Mesothelial cell of epicardium (in vitro differentiated cells): ENCODE measurements at regions not wholly inside any gene's neighbourhood (a gene's known extent, or its start where the extent isn't known, plus 50 kb on each side); places are given as distances from the start of the nearest gene placed in this dataset.

Experiments used
- DNase-seq, 2 experiments: peaks; one replicate each; pipeline ENCODE4 v3.0.0; 2021; ENCODE audit warnings: low spot score in 2 of 2; ENCODE audit not compliant: unreplicated experiment in 2 of 2
- H3K27ac Mint-ChIP-seq: 2 replicates; pipeline ENCODE4 v1.8.0; 2021; ENCODE audit warnings: mixed read lengths
- H3K27me3 Mint-ChIP-seq: 2 replicates; pipeline ENCODE4 v1.8.0; 2021; ENCODE audit warnings: low read depth, mixed read lengths
- H3K36me3 Mint-ChIP-seq: 2 replicates; pipeline ENCODE4 v1.8.0; 2021; ENCODE audit warnings: mixed read lengths
- H3K4me1 Mint-ChIP-seq: 2 replicates; pipeline ENCODE4 v1.8.0; 2021; ENCODE audit warnings: mixed read lengths
- H3K4me3 Mint-ChIP-seq: 2 replicates; pipeline ENCODE4 v1.8.0; 2021; ENCODE audit warnings: mild to moderate bottlenecking, moderate library complexity, mixed read lengths
- H3K9me3 Mint-ChIP-seq: 2 replicates; pipeline ENCODE4 v1.8.0; 2021; ENCODE audit warnings: mixed read lengths
- TF ChIP-seq, protein P1 (sequence below): fragments of 200-600 bp; sonication (generic); IDR thresholded peaks from one replicate; pipeline ENCODE4 v1.5.0; 2021; ENCODE audit warnings: antibody characterized with exemption; ENCODE audit not compliant: unreplicated experiment

DNA sequence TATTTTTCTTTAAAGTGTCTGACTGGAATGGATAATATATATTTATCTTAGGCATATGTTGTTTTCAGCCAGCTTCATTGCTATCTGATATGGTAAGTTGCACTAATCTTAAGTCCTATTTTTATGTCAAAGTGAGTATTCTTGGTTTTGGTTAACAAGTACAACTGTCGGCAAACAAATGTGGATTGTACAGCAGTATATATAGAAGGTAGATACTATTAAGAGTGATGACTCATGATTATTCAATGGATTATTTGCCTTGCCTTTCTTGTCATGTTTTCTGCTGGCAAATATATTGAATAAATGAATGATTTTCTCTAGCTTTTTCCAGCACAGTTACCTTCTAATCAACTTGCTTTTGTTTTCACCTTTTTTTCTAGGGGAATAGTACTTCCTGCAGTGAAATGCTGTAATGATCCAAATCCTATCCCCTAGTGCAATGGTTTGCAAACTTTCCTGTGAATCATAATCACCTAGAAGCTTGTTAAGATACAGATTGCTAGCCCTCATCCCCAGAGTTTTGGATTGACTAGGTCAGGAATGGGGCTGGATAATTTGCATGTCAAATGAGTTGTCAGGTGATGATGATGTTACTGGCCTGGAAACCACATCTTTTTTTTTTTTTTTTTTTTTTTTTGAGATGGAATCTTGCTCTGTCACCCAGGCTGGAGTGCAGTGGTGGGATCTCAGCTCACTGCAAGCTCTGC lies 60.8 kb upstream of the ARRDC3 start:
- Mint-ChIP-seq H3K36me3 (peaks cover 3% of the 10 kb centered on the region), H3K4me1 (no peaks in the 10 kb centered on the region), H3K4me3 (no peak overlapping the region), H3K27me3 (no peaks in the 10 kb centered on the region), H3K9me3 (peaks cover 4% of the 10 kb centered on the region), H3K27ac (no peak overlapping the region)
- TF ChIP-seq, protein P1, sequence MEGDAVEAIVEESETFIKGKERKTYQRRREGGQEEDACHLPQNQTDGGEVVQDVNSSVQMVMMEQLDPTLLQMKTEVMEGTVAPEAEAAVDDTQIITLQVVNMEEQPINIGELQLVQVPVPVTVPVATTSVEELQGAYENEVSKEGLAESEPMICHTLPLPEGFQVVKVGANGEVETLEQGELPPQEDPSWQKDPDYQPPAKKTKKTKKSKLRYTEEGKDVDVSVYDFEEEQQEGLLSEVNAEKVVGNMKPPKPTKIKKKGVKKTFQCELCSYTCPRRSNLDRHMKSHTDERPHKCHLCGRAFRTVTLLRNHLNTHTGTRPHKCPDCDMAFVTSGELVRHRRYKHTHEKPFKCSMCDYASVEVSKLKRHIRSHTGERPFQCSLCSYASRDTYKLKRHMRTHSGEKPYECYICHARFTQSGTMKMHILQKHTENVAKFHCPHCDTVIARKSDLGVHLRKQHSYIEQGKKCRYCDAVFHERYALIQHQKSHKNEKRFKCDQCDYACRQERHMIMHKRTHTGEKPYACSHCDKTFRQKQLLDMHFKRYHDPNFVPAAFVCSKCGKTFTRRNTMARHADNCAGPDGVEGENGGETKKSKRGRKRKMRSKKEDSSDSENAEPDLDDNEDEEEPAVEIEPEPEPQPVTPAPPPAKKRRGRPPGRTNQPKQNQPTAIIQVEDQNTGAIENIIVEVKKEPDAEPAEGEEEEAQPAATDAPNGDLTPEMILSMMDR, result no peak
- DNase-seq, result no peak

DNA sequence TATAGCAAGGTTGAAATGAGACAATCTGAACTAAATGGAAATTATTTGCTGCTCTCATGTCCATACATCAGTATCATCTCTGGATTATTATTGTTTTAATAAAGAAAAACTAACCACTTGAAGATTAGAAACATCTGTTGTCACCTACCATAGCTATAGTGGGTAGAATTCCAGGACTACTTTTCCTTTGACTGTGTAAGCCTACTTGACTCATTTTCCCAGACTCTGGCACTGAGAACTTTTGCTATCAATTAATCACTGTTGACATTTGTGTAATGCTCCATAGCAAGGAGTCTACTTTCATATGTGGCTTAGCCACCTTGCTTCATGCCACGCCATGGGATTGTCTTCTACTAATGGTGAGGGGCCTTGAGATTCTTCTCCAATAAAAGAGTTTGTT lies 59.9 kb upstream of the ARRDC3 start:
- H3K9me3 Mint-ChIP-seq, result peaks cover 1% of the 10 kb centered on the region
- no peak for DNase-seq
- no peaks in the 10 kb centered on the region for H3K27me3 Mint-ChIP-seq
- peaks cover under 1% of the 10 kb centered on the region for H3K36me3 Mint-ChIP-seq
- no peaks in the 10 kb centered on the region for H3K4me1 Mint-ChIP-seq
- no peak overlapping the region for H3K4me3 Mint-ChIP-seq
- TF ChIP-seq, protein P1, result no peak
- H3K27ac Mint-ChIP-seq, result no peak overlapping the region

DNA sequence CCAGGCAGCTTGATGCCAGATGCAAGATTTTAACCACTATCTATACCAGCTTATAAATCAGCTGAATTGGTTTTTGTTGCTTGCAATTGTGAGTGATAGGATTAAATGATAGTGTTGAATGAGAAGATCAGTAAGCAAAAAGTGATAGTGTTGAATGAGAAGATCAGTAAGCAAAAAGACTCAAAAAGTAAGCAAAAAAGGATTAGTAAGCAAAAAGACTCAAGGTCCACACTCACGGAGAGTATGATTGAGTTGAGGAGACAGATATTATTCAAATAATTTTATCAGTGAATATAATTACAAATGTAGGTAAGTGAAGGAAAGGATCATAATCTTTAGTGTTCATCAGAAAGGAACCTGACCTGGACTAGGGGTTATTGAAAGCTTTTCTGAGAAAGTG lies 58.0 kb upstream of the ARRDC3 start:
- Mint-ChIP-seq H3K9me3 (no peaks in the 10 kb centered on the region), H3K27me3 (no peaks in the 10 kb centered on the region), H3K27ac (no peak overlapping the region), H3K4me3 (no peak overlapping the region), H3K36me3 (no peaks in the 10 kb centered on the region), H3K4me1 (no peaks in the 10 kb centered on the region)
- TF ChIP-seq, protein P1, result no peak
- DNase-seq, result no peak

DNA sequence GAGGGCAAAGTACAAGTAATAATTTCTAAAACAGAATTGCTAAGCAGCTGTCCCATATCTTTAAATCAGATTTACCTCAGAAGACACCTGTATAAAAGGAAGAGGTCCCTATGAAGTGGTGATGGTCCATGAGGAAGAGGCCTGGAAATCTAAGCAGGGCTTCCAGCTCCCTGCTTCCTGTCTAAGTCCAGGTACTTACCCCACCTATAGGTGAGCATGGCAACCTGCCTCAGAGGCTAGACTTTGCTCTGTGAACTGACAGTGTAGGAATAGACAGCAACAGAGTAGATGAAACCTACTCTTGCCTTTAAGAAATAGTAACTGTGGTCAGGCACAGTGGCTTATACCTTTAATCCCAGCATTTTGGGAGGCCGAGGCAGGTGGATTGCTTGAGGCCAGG lies 55.8 kb upstream of the ARRDC3 start:
- TF ChIP-seq, protein P1, result no peak
- no peaks in the 10 kb centered on the region for H3K27me3 Mint-ChIP-seq
- H3K4me3 Mint-ChIP-seq, result no peak overlapping the region
- no peak for DNase-seq
- H3K4me1 Mint-ChIP-seq, result no peaks in the 10 kb centered on the region
- H3K27ac Mint-ChIP-seq, result no peak overlapping the region
- no peaks in the 10 kb centered on the region for H3K9me3 Mint-ChIP-seq
- H3K36me3 Mint-ChIP-seq, result no peaks in the 10 kb centered on the region

DNA sequence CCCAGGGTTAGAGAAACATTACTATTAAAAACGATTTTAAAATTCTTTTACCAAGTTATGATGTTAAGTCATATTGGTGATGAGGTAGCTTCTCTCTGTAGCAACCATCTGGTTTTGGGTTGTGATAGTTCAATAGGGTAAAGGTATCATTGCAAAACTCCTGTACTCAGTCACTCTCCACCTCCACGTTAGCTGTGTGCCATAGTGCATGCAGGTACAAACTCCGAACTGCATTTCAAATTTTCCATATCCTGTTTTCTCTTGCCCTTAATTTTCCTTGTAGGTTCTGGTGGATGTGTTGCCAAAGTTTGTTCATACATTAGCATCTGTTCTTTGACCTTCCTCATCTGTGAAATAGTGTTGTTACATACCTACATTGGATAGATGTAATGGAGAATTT lies 53.1 kb upstream of the ARRDC3 start:
- no peaks in the 10 kb centered on the region for H3K9me3 Mint-ChIP-seq
- DNase-seq, result no peak
- no peaks in the 10 kb centered on the region for H3K4me1 Mint-ChIP-seq
- TF ChIP-seq, protein P1, result no peak
- no peak overlapping the region for H3K4me3 Mint-ChIP-seq
- H3K36me3 Mint-ChIP-seq, result no peaks in the 10 kb centered on the region
- H3K27ac Mint-ChIP-seq, result no peak overlapping the region
- no peaks in the 10 kb centered on the region for H3K27me3 Mint-ChIP-seq

DNA sequence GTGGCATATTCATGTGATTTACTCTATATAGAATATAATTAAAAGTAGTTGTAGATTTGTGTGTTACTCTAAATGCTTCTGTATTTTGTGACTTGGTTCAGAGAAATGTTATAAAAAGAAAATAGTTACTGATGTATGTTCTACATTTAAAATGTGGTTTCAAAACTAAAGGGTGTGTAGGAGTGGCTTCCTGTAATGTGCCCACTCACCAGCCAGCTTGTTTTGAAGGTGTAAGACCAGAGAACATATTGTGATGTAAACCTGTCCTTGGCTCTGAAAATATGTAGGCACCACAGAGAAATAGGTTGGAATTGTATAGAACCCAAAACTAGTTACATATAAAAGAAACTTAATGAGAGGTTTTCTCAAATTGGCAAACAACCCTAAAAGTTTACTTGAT lies 51.2 kb upstream of the ARRDC3 start:
- TF ChIP-seq, protein P1, result no peak
- H3K4me3 Mint-ChIP-seq, result no peak overlapping the region
- H3K27ac Mint-ChIP-seq, result no peak overlapping the region
- H3K27me3 Mint-ChIP-seq, result no peaks in the 10 kb centered on the region
- peaks cover 5% of the 10 kb centered on the region for H3K9me3 Mint-ChIP-seq
- H3K36me3 Mint-ChIP-seq, result no peaks in the 10 kb centered on the region
- no peaks in the 10 kb centered on the region for H3K4me1 Mint-ChIP-seq
- no peak for DNase-seq
